Hepatocyte (in vitro differentiated cells): ENCODE measurements at regions not wholly inside any gene's neighbourhood (a gene's known extent, or its start where the extent isn't known, plus 50 kb on each side); places are given as distances from the start of the nearest gene placed in this dataset.

Experiments used
- EZH2 ChIP-seq: fragments of 200-600 bp; sonication (generic); IDR thresholded peaks from 2 replicates; pipeline ENCODE4 v1.6.1; 2016; ENCODE audit warnings: antibody characterized with exemption, mild to moderate bottlenecking, borderline replicate concordance
- EZH2phosphoT487 ChIP-seq: fragments of 200-600 bp; sonication (generic); IDR thresholded peaks from one replicate; pipeline ENCODE4 v1.6.1; 2018; ENCODE audit warnings: antibody characterized with exemption, mild to moderate bottlenecking, low read depth, moderate library complexity; ENCODE audit not compliant: unreplicated experiment, severe bottlenecking
- TF ChIP-seq, protein P1 (sequence below): fragments of 200-600 bp; sonication (generic); IDR thresholded peaks from 2 replicates; pipeline ENCODE4 v1.5.1; 2016; ENCODE audit warnings: antibody characterized with exemption, mild to moderate bottlenecking; ENCODE audit not compliant: poor library complexity

DNA sequence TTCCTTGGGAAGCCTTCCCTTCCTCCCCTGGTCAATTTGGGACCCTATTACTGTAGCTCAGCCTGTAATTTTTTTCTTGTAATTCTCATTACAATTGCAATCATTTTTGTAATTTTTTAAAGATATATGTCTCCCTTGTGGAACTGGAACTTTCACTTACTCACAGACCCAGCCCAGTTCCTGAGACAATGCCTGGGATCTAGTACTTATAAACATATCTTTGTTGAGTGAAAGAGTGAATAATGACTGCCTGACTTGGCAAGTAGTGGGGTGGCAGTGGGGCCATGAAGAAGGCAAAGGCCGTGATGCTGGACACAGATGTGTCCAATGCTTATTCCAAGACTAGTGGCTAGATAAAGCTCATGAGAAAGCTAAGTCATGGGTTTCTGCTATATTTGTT is 294.5 kb upstream of the LRRN1 start:
- no peak for TF ChIP-seq EZH2
- TF ChIP-seq, protein P1, sequence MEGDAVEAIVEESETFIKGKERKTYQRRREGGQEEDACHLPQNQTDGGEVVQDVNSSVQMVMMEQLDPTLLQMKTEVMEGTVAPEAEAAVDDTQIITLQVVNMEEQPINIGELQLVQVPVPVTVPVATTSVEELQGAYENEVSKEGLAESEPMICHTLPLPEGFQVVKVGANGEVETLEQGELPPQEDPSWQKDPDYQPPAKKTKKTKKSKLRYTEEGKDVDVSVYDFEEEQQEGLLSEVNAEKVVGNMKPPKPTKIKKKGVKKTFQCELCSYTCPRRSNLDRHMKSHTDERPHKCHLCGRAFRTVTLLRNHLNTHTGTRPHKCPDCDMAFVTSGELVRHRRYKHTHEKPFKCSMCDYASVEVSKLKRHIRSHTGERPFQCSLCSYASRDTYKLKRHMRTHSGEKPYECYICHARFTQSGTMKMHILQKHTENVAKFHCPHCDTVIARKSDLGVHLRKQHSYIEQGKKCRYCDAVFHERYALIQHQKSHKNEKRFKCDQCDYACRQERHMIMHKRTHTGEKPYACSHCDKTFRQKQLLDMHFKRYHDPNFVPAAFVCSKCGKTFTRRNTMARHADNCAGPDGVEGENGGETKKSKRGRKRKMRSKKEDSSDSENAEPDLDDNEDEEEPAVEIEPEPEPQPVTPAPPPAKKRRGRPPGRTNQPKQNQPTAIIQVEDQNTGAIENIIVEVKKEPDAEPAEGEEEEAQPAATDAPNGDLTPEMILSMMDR = no peak
- TF ChIP-seq EZH2phosphoT487 = no peak
